Lower lobe of right lung (tissue), 2 donors: ENCODE measurements at regions not wholly inside any gene's neighbourhood (a gene's known extent, or its start where the extent isn't known, plus 50 kb on each side); places are given as distances from the start of the nearest gene placed in this dataset.

Source experiments
- ATAC-seq, 2 donors: fragments of 200-7000 bp; cut with Tn5 transposase; one replicate each; pipeline ENCODE4 v1.9.1; 2020 to 2022; ENCODE audit warnings: mild to moderate bottlenecking in 2 of 2, moderate library complexity in 2 of 2
- DNase-seq: peaks from one replicate; pipeline ENCODE4 v3.0.0-alpha.2; 2020
- H3K27ac ChIP-seq: fragments of 200-600 bp; one replicate; pipeline ENCODE4 v1.8.0; 2022
- H3K27me3 ChIP-seq: fragments of 200-600 bp; one replicate; pipeline ENCODE4 v1.8.0; 2022; ENCODE audit warnings: low read depth
- H3K36me3 ChIP-seq: fragments of 200-600 bp; one replicate; pipeline ENCODE4 v1.8.0; 2022; ENCODE audit warnings: mild to moderate bottlenecking
- H3K4me1 ChIP-seq: fragments of 200-600 bp; one replicate; pipeline ENCODE4 v1.8.0; 2022
- H3K4me3 ChIP-seq: fragments of 200-600 bp; one replicate; pipeline ENCODE4 v1.8.0; 2022; ENCODE audit warnings: mild to moderate bottlenecking
- H3K9me3 ChIP-seq: fragments of 200-600 bp; one replicate; pipeline ENCODE4 v1.8.0; 2022
- CTCF ChIP-seq: fragments of 200-600 bp; IDR thresholded peaks from one replicate; pipeline ENCODE4 v1.8.0; 2022; ENCODE audit warnings: antibody characterized with exemption, mild to moderate bottlenecking
- intact Hi-C: fragments of 100-400 bp; cut with DNase I; formaldehyde crosslinking; loops from one replicate; pipeline ENCODE4 v1.11.0; 2022
- donor health status: DM: no; HTN: yes; CAD: no; lungs with severe emphysema.

GRCh38 chr14:56413721-56414120 is 165.9 kb upstream of the TMEM260 start:
- H3K4me1 ChIP-seq, result peaks cover 5% of the 10 kb centered on the region
- H3K36me3 ChIP-seq, result no peaks in the 10 kb centered on the region
- no peak overlapping the region for H3K4me3 ChIP-seq
- no peak overlapping the region for H3K27ac ChIP-seq
- peak in 1 of 2 donors; percentile 34 for ATAC-seq
- DNase-seq, result no peak
- intact Hi-C loops, result no loop called here
- no peak for TF ChIP-seq CTCF
- H3K27me3 ChIP-seq, result no peaks in the 10 kb centered on the region
- no peaks in the 10 kb centered on the region for H3K9me3 ChIP-seq

- no peak overlapping the region for H3K27ac ChIP-seq
- no peaks in the 10 kb centered on the region for H3K9me3 ChIP-seq
- TF ChIP-seq CTCF, result no peak
- no peaks in the 10 kb centered on the region for H3K27me3 ChIP-seq
- H3K4me1 ChIP-seq, result peaks cover 5% of the 10 kb centered on the region
- no peaks in the 10 kb centered on the region for H3K36me3 ChIP-seq
- intact Hi-C loops, result no loop called here
- ATAC-seq (peak in 1 of 2 donors; percentile 45), DNase-seq (no peak)
- H3K4me3 ChIP-seq, result no peak overlapping the region
Measured at GRCh38 chr14:56414236-56414635, 165.4 kb upstream of the TMEM260 start.

GRCh38 chr14:56416213-56416612 is 163.4 kb upstream of the TMEM260 start:
- Histone ChIP-seq H3K36me3 (no peaks in the 10 kb centered on the region), H3K27ac (no peak overlapping the region), H3K27me3 (no peaks in the 10 kb centered on the region), H3K4me3 (no peak overlapping the region), H3K4me1 (peaks cover 5% of the 10 kb centered on the region), H3K9me3 (no peaks in the 10 kb centered on the region)
- DNase-seq, result no peak
- TF ChIP-seq CTCF, result no peak
- intact Hi-C loops, result no loop called here
- no peak for ATAC-seq

- Histone ChIP-seq H3K27me3 (no peaks in the 10 kb centered on the region), H3K9me3 (no peaks in the 10 kb centered on the region), H3K4me1 (peaks cover 4% of the 10 kb centered on the region), H3K4me3 (no peak overlapping the region), H3K36me3 (no peaks in the 10 kb centered on the region), H3K27ac (no peak overlapping the region)
- no peak for TF ChIP-seq CTCF
- intact Hi-C loops, result no loop called here
- DNase-seq (no peak), ATAC-seq (no peak)
Measured at GRCh38 chr14:56417173-56417572, 162.4 kb upstream of the TMEM260 start.

GRCh38 chr14:56419750-56420149 is 159.8 kb upstream of the TMEM260 start:
- DNase-seq, result no peak
- Histone ChIP-seq H3K27me3 (no peaks in the 10 kb centered on the region), H3K27ac (no peak overlapping the region), H3K4me1 (peaks cover 7% of the 10 kb centered on the region), H3K36me3 (no peaks in the 10 kb centered on the region), H3K9me3 (no peaks in the 10 kb centered on the region), H3K4me3 (no peak overlapping the region)
- ATAC-seq, result no peak
- intact Hi-C loops, result no loop called here
- no peak for TF ChIP-seq CTCF

GRCh38 chr14:56422221-56422620 is 157.4 kb upstream of the TMEM260 start:
- no peaks in the 10 kb centered on the region for H3K27me3 ChIP-seq
- H3K4me1 ChIP-seq, result peaks cover 7% of the 10 kb centered on the region
- no peaks in the 10 kb centered on the region for H3K9me3 ChIP-seq
- intact Hi-C loops, result no loop called here
- no peak overlapping the region for H3K4me3 ChIP-seq
- ATAC-seq (no peak), DNase-seq (no peak)
- no peak for TF ChIP-seq CTCF
- no peaks in the 10 kb centered on the region for H3K36me3 ChIP-seq
- no peak overlapping the region for H3K27ac ChIP-seq
